ENCODE measurements at regions not wholly inside any gene's neighbourhood (a gene's known extent, or its start where the extent isn't known, plus 50 kb on each side); places are given as distances from the start of the nearest gene placed in this dataset.

DNA sequence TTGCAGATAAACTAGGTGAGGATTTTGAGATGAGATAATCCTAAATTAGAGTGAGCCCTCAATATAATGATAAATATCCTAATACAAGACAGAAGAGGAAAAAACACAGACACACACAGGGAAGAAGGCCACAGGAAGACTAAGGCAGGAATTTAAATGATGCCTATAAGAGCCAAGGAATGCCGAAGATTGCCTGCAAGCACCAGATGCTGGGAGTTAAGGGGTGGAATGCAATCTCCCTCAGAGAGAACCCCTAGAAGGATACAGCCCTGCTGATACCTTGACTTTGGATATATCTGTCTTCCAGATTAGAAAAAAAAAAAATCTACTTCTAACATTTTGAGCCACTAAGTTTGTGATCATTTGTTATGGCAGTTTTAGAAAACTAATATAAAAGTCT, 299.7 kb upstream of the PRMT6 start:
- TF ChIP-seq, protein P1, sequence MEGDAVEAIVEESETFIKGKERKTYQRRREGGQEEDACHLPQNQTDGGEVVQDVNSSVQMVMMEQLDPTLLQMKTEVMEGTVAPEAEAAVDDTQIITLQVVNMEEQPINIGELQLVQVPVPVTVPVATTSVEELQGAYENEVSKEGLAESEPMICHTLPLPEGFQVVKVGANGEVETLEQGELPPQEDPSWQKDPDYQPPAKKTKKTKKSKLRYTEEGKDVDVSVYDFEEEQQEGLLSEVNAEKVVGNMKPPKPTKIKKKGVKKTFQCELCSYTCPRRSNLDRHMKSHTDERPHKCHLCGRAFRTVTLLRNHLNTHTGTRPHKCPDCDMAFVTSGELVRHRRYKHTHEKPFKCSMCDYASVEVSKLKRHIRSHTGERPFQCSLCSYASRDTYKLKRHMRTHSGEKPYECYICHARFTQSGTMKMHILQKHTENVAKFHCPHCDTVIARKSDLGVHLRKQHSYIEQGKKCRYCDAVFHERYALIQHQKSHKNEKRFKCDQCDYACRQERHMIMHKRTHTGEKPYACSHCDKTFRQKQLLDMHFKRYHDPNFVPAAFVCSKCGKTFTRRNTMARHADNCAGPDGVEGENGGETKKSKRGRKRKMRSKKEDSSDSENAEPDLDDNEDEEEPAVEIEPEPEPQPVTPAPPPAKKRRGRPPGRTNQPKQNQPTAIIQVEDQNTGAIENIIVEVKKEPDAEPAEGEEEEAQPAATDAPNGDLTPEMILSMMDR (IDR thresholded peaks at IDR 0.05; ENCODE audit: low read depth, low read length): no peak
- TF ChIP-seq POLR2A (IDR thresholded peaks at IDR 0.05; ENCODE audit: extremely low read depth, insufficient read length): no peak
